Muscle of arm (tissue), 1 donor: ENCODE measurements at regions not wholly inside any gene's neighbourhood (a gene's known extent, or its start where the extent isn't known, plus 50 kb on each side); places are given as distances from the start of the nearest gene placed in this dataset.
A peak's percentile ranks its signal among the peaks of the same experiment; 100 is the strongest.
"Not testable (repeated sequence)": the region's sequence is repeated elsewhere in the genome, so short reads cannot be mapped to it uniquely, and the experiment has no call there.

Experiments
- DNase-seq: peaks from one replicate; pipeline ENCODE4 v3.0.0-alpha.2; 2013

GRCh38 chr4:170697845-170698244 is 608.1 kb upstream of the AADAT start:
- DNase-seq = no peak

GRCh38 chr4:170697045-170697444 is 607.3 kb upstream of the AADAT start:
- no peak for DNase-seq

- peak; percentile 5 for DNase-seq
These were observed 601.4 kb upstream of the AADAT start for GRCh38 chr4:170691168-170691567.

GRCh38 chr4:170687751-170688150 is 598.0 kb upstream of the AADAT start:
- no peak for DNase-seq

- DNase-seq = not testable (repeated sequence)
These were observed 595.9 kb upstream of the AADAT start for GRCh38 chr4:170685701-170686100.

GRCh38 chr4:170682558-170683294 is 593.0 kb upstream of the AADAT start:
- no peak for DNase-seq

- not testable (repeated sequence) for DNase-seq
These were observed 592.3 kb upstream of the AADAT start for GRCh38 chr4:170682087-170682486.

- no peak for DNase-seq
These were observed 586.0 kb upstream of the AADAT start for GRCh38 chr4:170675568-170676262.

GRCh38 chr4:170674176-170674575 is 584.4 kb upstream of the AADAT start:
- no peak for DNase-seq

- DNase-seq = no peak
These were observed 582.7 kb upstream of the AADAT start for GRCh38 chr4:170672381-170672965.

GRCh38 chr4:170671171-170671570 is 581.4 kb upstream of the AADAT start:
- no peak for DNase-seq

GRCh38 chr4:170667814-170668213 is 578.1 kb upstream of the AADAT start:
- no peak for DNase-seq

- DNase-seq = no peak
These were observed 577.2 kb upstream of the AADAT start for GRCh38 chr4:170666909-170667308.

GRCh38 chr4:170662250-170662649 is 572.5 kb upstream of the AADAT start:
- no peak for DNase-seq

- DNase-seq = no peak
These were observed 568.0 kb upstream of the AADAT start for GRCh38 chr4:170657761-170658160.

GRCh38 chr4:170656506-170656905 is 566.8 kb upstream of the AADAT start:
- no peak for DNase-seq

- DNase-seq = no peak
These were observed 562.8 kb upstream of the AADAT start for GRCh38 chr4:170652571-170652970.

- DNase-seq = no peak
These were observed 562.0 kb upstream of the AADAT start for GRCh38 chr4:170651786-170652185.

- DNase-seq = no peak
These were observed 537.7 kb upstream of the AADAT start for GRCh38 chr4:170627418-170627817.

- DNase-seq = no peak
These were observed 534.1 kb upstream of the AADAT start for GRCh38 chr4:170623899-170624298.

- no peak for DNase-seq
These were observed 520.7 kb upstream of the AADAT start for GRCh38 chr4:170610434-170610833.

GRCh38 chr4:170599894-170600293 is 510.1 kb upstream of the AADAT start:
- no peak for DNase-seq

- no peak for DNase-seq
These were observed 501.3 kb upstream of the AADAT start for GRCh38 chr4:170591076-170591475.
